IMR-90 (cell line): ENCODE measurements at regions not wholly inside any gene's neighbourhood (a gene's known extent, or its start where the extent isn't known, plus 50 kb on each side); places are given as distances from the start of the nearest gene placed in this dataset.

Experiments used
- ATAC-seq: fragments of 200-7000 bp; cut with Tn5 transposase; 2 replicates; pipeline ENCODE4 v1.9.1; 2020; ENCODE audit warnings: low read depth, mild to moderate bottlenecking, moderate library complexity
- BruUV-seq: library from RNA; stranded (reverse); fragments of 400-500 nt; replicated peaks from 2 replicates; lab custom pipeline; 2021; lab: Mats Ljungman, UMichigan
- CTCF ChIA-PET: fragments of 300-600 bp; formaldehyde crosslinking; extraction: SDS; loops from one replicate; lab custom pipeline; 2021; ENCODE audit warnings: antibody characterized with exemption; lab: Yijun Ruan, JAX
- POLR2A ChIA-PET: fragments of 300-600 bp; sonication (Branson Sonifier 250); formaldehyde crosslinking; loops from one replicate; lab custom pipeline; 2022; ENCODE audit warnings: antibody characterized with exemption; ENCODE audit not compliant: unreplicated experiment; lab: Charles Lee
- DNase-seq: peaks from one replicate; pipeline ENCODE4 v3.0.0; 2013
- H2AFZ ChIP-seq: replicated peaks from 2 replicates; pipeline ENCODE3; 2013; ENCODE audit warnings: low read length, mild to moderate bottlenecking; ENCODE audit not compliant: poor library complexity
- H2AK5ac ChIP-seq: 2 replicates; pipeline ENCODE4 v1.6.1; 2013; ENCODE audit warnings: low read depth, low read length, inconsistent platforms
- H2AK9ac ChIP-seq: replicated peaks from 2 replicates; pipeline ENCODE3; 2013; ENCODE audit warnings: mild to moderate bottlenecking, low read depth, low read length, moderate library complexity; ENCODE audit not compliant: poor library complexity
- H2BK120ac ChIP-seq: 2 replicates; pipeline ENCODE4 v1.6.1; 2013; ENCODE audit warnings: low read depth, low read length, inconsistent platforms
- H2BK15ac ChIP-seq: 3 replicates; pipeline ENCODE4 v1.6.1; 2013; ENCODE audit warnings: low read depth, low read length, inconsistent platforms
- H2BK20ac ChIP-seq: 2 replicates; pipeline ENCODE4 v1.6.1; 2013; ENCODE audit warnings: low read depth, mild to moderate bottlenecking, inconsistent platforms, low read length, moderate library complexity
- H2BK5ac ChIP-seq: 2 replicates; pipeline ENCODE4 v1.6.1; 2013; ENCODE audit warnings: mild to moderate bottlenecking, low read depth, low read length, inconsistent platforms; ENCODE audit not compliant: poor library complexity, severe bottlenecking
- H3K14ac ChIP-seq: replicated peaks from 2 replicates; pipeline ENCODE4 v1.6.1; 2013; ENCODE audit warnings: low read depth, low read length, inconsistent platforms
- H3K18ac ChIP-seq: 2 replicates; pipeline ENCODE4 v1.6.1; 2013; ENCODE audit warnings: low read depth, low read length, control low read depth
- H3K23ac ChIP-seq: 2 replicates; pipeline ENCODE4 v1.6.1; 2013; ENCODE audit warnings: low read depth, low read length, inconsistent platforms
- H3K27ac ChIP-seq: 2 replicates; pipeline ENCODE4 v1.5.1; 2013; ENCODE audit warnings: mild to moderate bottlenecking, control low read depth, low read length; ENCODE audit not compliant: insufficient read depth
- H3K27me3 ChIP-seq: 2 replicates; pipeline ENCODE4 v1.6.1; 2013; ENCODE audit warnings: low read length; ENCODE audit not compliant: control insufficient read depth, insufficient read depth
- H3K36me3 ChIP-seq: 2 replicates; pipeline ENCODE4 v1.6.1; 2013; ENCODE audit warnings: low read length, mixed read lengths; ENCODE audit not compliant: control insufficient read depth, insufficient read depth
- H3K4ac ChIP-seq: 2 replicates; pipeline ENCODE4 v1.6.1; 2013; ENCODE audit warnings: low read depth, low read length, inconsistent platforms
- H3K4me1 ChIP-seq: 2 replicates; pipeline ENCODE4 v1.6.1; 2013; ENCODE audit warnings: low read length, mixed read lengths; ENCODE audit not compliant: control insufficient read depth, insufficient read depth
- H3K4me2 ChIP-seq: 2 replicates; pipeline ENCODE4 v1.6.1; 2013; ENCODE audit warnings: low read depth, mild to moderate bottlenecking, control low read depth, low read length, moderate library complexity
- H3K4me3 ChIP-seq: 2 replicates; pipeline ENCODE4 v1.5.1; 2013; ENCODE audit warnings: low read depth, mild to moderate bottlenecking, control low read depth, low read length, moderate library complexity; ENCODE audit not compliant: insufficient read depth
- H3K56ac ChIP-seq: 2 replicates; pipeline ENCODE4 v1.6.1; 2013; ENCODE audit warnings: low read length, inconsistent platforms; ENCODE audit not compliant: insufficient read depth; ENCODE audit errors: extremely low read depth
- H3K79me1 ChIP-seq, 2 experiments: 2 replicates each; pipeline ENCODE4 v1.6.1; 2013; ENCODE audit warnings: low read length in 2 of 2, inconsistent platforms in 1 of 2, low read depth in 1 of 2
- H3K9ac ChIP-seq: 2 replicates; pipeline ENCODE4 v1.6.1; 2013; ENCODE audit warnings: low read depth, low read length, control low read depth
- H3K9me1 ChIP-seq: 2 replicates; pipeline ENCODE4 v1.6.1; 2013; ENCODE audit warnings: low read length, inconsistent platforms; ENCODE audit not compliant: insufficient read depth
- H3K9me3 ChIP-seq: 2 replicates; pipeline ENCODE4 v1.6.1; 2013; ENCODE audit warnings: low read length; ENCODE audit not compliant: control insufficient read depth, insufficient read depth
- H4K20me1 ChIP-seq: 2 replicates; pipeline ENCODE4 v1.6.1; 2013; ENCODE audit warnings: low read length, inconsistent platforms; ENCODE audit not compliant: insufficient read depth
- H4K5ac ChIP-seq: 2 replicates; pipeline ENCODE4 v1.6.1; 2013; ENCODE audit warnings: mild to moderate bottlenecking, low read depth, low read length, control low read depth
- H4K8ac ChIP-seq, 2 experiments: 2 replicates each; pipeline ENCODE4 v1.6.1; 2013; ENCODE audit warnings: low read depth in 2 of 2, low read length in 2 of 2, control low read depth in 1 of 2, inconsistent platforms in 1 of 2
- H4K91ac ChIP-seq: 2 replicates; pipeline ENCODE4 v1.6.1; 2013; ENCODE audit warnings: low read depth, low read length, inconsistent platforms; ENCODE audit not compliant: insufficient read depth
- CEBPB ChIP-seq: IDR thresholded peaks from 2 replicates; pipeline ENCODE4 v1.6.1; 2012; ENCODE audit warnings: low read depth, low read length, improper control_type of control experiment
- CHD1 ChIP-seq: IDR thresholded peaks from 2 replicates; pipeline ENCODE4 v1.6.1; 2012; ENCODE audit warnings: low read depth, low read length, improper control_type of control experiment
- FOS ChIP-seq: fragments of 150-350 bp; IDR thresholded peaks from 2 replicates; pipeline ENCODE4 v1.6.1; 2016; ENCODE audit warnings: low read depth, low read length
- POLR2A ChIP-seq: IDR thresholded peaks from 2 replicates; pipeline ENCODE4 v1.6.1; 2012; ENCODE audit warnings: mild to moderate bottlenecking, low read depth, low read length
- RAD21 ChIP-seq: IDR thresholded peaks from 2 replicates; pipeline ENCODE4 v1.6.1; 2012; ENCODE audit warnings: low read length, improper control_type of control experiment
- RCOR1 ChIP-seq: IDR thresholded peaks from 2 replicates; pipeline ENCODE4 v1.6.1; 2012; ENCODE audit warnings: mild to moderate bottlenecking, low read length, improper control_type of control experiment; ENCODE audit not compliant: insufficient replicate concordance
- WGBS, 2 experiments: methylation state at CpG; one replicate each; pipeline versions ENCODE4 v1.1.5 to v1.1.7; 2013; ENCODE audit warnings: missing lambda C conversion rate in 2 of 2; ENCODE audit not compliant: insufficient read length in 1 of 2; ENCODE audit errors: extremely low coverage in 2 of 2; 5-methylcytosine and 5-hydroxymethylcytosine counted together
- dilution Hi-C: fragments of 300-500 bp; cut with HindIII; formaldehyde crosslinking; loops from one replicate; pipeline ENCODE4 v1.14.3; 2018; ENCODE audit warnings: low sequenced_read_pairs; ENCODE audit not compliant: unreplicated experiment
- in situ Hi-C: fragments of 300-500 bp; cut with MboI; formaldehyde crosslinking; loops from 3 replicates; pipeline ENCODE4 v1.14.3; 2019; ENCODE audit warnings: low sequenced_read_pairs, inconsistent platforms, mixed read lengths
- intact Hi-C: fragments of 100-400 bp; cut with micrococcal nuclease; formaldehyde crosslinking; loops from 2 replicates; pipeline ENCODE4 v1.10.0; 2022

GRCh38 chrX:20969565-20969964, 404.7 kb upstream of the CNKSR2 start:
- ATAC-seq (no peak), DNase-seq (no peak)
- TF ChIP-seq CEBPB (no peak), FOS (no peak), POLR2A (no peak), RAD21 (no peak), CHD1 (no peak), RCOR1 (no peak)
- Histone ChIP-seq H2BK20ac (no peak overlapping the region), H3K27me3 (no peaks in the 10 kb centered on the region), H2AK5ac (no peak overlapping the region), H2BK15ac (no peak overlapping the region), H3K27ac (no peak overlapping the region), H4K20me1 (no peaks in the 10 kb centered on the region), H3K18ac (no peak overlapping the region), H3K36me3 (no peaks in the 10 kb centered on the region), H3K23ac (no peak overlapping the region), H3K4me1 (no peaks in the 10 kb centered on the region), H3K9me3 (peaks cover 3% of the 10 kb centered on the region; the same call in 1 of the 2 replicates), H3K14ac (no peak overlapping the region), H2AFZ (no peak overlapping the region), H3K9ac (no peak overlapping the region), H3K9me1 (no peaks in the 10 kb centered on the region), H3K56ac (no peak overlapping the region), H2BK120ac (no peak overlapping the region), H3K4me2 (no peak overlapping the region), H4K8ac (no peak overlapping the region), H4K91ac (no peak overlapping the region), H3K4ac (no peak overlapping the region), H3K79me1 (no peaks in the 10 kb centered on the region), H2BK5ac (no peak overlapping the region), H4K5ac (no peak overlapping the region), H3K4me3 (no peak overlapping the region), H2AK9ac (no peak overlapping the region)
- ChIA-PET CTCF (no interaction called here), POLR2A (no interaction called here)
- in situ Hi-C loops, result no loop called here
- BruUV-seq, result no TSS peak
- intact Hi-C loops, result no loop called here
- dilution Hi-C loops, result no loop called here
- WGBS, 2 experiments, result no CpG with 5 or more reads among the region's 1 CpG
